Thyroid gland (tissue), 4 donors: ENCODE measurements at regions not wholly inside any gene's neighbourhood (a gene's known extent, or its start where the extent isn't known, plus 50 kb on each side); places are given as distances from the start of the nearest gene placed in this dataset.
"Not testable (repeated sequence)": the region's sequence is repeated elsewhere in the genome, so short reads cannot be mapped to it uniquely, and the experiment has no call there.

Experiments
- POLR2A ChIP-seq, 2 donors: fragments of 450-650 bp; IDR thresholded peaks; one replicate each; pipeline ENCODE4 v1.6.1; 2017; ENCODE audit warnings: antibody characterized with exemption in 2 of 2, mild to moderate bottlenecking in 2 of 2, moderate library complexity in 1 of 2
- TF ChIP-seq, protein P1 (sequence below), 6 experiments: fragments of 200-600 bp in 3 of 6; fragments of 450-650 bp in 3 of 6; sonication (generic) in 3 of 6; IDR thresholded peaks; one replicate each; pipeline ENCODE4 v1.5.1; 2016 to 2019; ENCODE audit warnings: antibody characterized with exemption in 6 of 6, mild to moderate bottlenecking in 2 of 6, inconsistent platforms in 1 of 6, moderate library complexity in 1 of 6

DNA sequence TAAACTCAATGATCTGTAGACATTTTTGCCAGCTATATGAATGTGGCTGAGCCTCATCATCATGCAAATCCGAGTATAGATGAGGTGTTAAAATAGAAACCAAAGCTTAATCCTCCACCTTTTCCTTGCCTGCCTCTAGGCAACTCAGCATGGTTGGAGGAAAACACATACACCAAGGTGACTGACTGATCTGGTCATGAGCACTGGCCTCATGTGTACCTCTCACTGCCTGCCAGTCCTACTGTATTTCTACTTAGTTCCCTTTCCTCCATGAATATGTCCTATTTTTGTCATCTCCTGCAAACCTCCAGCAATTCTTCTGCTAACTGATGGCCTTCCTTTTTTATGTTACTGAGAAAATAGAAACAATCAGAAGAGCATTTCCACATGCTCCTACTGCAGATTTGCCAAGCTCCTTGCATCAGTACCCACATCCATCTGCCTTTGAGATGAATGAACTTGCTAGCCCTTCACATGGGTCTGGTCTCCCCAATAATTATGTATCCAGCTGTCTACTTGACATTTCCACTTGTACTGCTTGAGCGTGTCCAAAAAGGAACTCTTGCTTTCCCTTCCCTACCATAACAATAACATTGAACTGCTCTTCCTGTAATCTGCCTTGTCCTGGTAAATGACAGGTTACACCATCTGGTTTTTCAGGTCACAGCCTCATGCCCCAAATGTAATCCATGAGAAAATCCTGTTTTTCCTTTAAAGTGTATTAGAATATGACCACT lies 90.1 kb upstream of the GARIN1A start:
- TF ChIP-seq, protein P1, sequence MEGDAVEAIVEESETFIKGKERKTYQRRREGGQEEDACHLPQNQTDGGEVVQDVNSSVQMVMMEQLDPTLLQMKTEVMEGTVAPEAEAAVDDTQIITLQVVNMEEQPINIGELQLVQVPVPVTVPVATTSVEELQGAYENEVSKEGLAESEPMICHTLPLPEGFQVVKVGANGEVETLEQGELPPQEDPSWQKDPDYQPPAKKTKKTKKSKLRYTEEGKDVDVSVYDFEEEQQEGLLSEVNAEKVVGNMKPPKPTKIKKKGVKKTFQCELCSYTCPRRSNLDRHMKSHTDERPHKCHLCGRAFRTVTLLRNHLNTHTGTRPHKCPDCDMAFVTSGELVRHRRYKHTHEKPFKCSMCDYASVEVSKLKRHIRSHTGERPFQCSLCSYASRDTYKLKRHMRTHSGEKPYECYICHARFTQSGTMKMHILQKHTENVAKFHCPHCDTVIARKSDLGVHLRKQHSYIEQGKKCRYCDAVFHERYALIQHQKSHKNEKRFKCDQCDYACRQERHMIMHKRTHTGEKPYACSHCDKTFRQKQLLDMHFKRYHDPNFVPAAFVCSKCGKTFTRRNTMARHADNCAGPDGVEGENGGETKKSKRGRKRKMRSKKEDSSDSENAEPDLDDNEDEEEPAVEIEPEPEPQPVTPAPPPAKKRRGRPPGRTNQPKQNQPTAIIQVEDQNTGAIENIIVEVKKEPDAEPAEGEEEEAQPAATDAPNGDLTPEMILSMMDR (IDR thresholded peaks at IDR 0.05) = not testable (repeated sequence)
- TF ChIP-seq POLR2A (IDR thresholded peaks at IDR 0.05) = not testable (repeated sequence)
